Colonic mucosa (tissue), 4 donors: ENCODE measurements at regions not wholly inside any gene's neighbourhood (a gene's known extent, or its start where the extent isn't known, plus 50 kb on each side); places are given as distances from the start of the nearest gene placed in this dataset.

Experiments
- DNase-seq: peaks from one replicate; pipeline ENCODE4 v3.0.0-alpha.2; 2020
- H3K27ac ChIP-seq: fragments of 200-600 bp; one replicate; pipeline ENCODE4 v1.8.0; 2021
- H3K27me3 ChIP-seq: fragments of 200-600 bp; one replicate; pipeline ENCODE4 v1.8.0; 2021
- H3K36me3 ChIP-seq: fragments of 200-600 bp; one replicate; pipeline ENCODE4 v1.8.0; 2021
- H3K4me1 ChIP-seq: fragments of 200-600 bp; one replicate; pipeline ENCODE4 v1.8.0; 2021; ENCODE audit warnings: mild to moderate bottlenecking
- H3K4me3 ChIP-seq: fragments of 200-600 bp; one replicate; pipeline ENCODE4 v1.8.0; 2021
- H3K9ac ChIP-seq, 2 donors: one replicate each; pipeline ENCODE4 v1.7.0; 2013; ENCODE audit warnings: control low read depth in 2 of 2, low read depth in 2 of 2, low read length in 2 of 2
- H3K9me3 ChIP-seq: fragments of 200-600 bp; one replicate; pipeline ENCODE4 v1.8.0; 2021
- intact Hi-C: fragments of 100-400 bp; cut with DNase I; formaldehyde crosslinking; loops from one replicate; pipeline ENCODE4 v1.14.1; 2022
- TF ChIP-seq, protein P1 (sequence below): fragments of 200-600 bp; IDR thresholded peaks from one replicate; pipeline ENCODE4 v1.8.0; 2022; ENCODE audit warnings: antibody characterized with exemption, mild to moderate bottlenecking
- donor health status: healthy.
- donor health status: DM: no; HTN: no; CAD: no.
- donor health status: DM: no; HTN: no; CAD: no.

DNA sequence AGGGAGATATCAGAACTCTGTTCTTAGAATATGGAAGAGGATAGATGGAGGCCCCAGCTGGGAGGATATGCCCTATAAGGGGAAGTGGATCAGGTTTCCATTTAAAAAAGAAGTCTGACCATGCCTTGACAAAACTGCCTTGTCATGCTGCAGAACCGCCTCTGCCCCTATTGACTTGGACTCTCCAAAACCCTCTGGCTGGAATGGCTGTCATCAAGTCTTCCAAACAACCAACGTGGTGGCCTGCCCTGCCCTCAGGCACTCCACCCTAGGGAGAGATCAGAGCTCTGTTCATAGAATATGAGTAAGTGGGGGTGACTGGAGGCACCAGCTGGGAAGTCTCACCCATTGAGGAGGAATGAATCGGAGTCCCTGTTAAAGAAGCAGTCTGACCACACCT, 114.9 kb downstream of the VSIG4 start:
- Histone ChIP-seq H3K4me1 (no peaks in the 10 kb centered on the region), H3K27me3 (no peaks in the 10 kb centered on the region), H3K36me3 (no peaks in the 10 kb centered on the region), H3K9ac (no peak overlapping the region), H3K9me3 (no peaks in the 10 kb centered on the region), H3K4me3 (no peak overlapping the region), H3K27ac (no peak overlapping the region)
- TF ChIP-seq, protein P1, sequence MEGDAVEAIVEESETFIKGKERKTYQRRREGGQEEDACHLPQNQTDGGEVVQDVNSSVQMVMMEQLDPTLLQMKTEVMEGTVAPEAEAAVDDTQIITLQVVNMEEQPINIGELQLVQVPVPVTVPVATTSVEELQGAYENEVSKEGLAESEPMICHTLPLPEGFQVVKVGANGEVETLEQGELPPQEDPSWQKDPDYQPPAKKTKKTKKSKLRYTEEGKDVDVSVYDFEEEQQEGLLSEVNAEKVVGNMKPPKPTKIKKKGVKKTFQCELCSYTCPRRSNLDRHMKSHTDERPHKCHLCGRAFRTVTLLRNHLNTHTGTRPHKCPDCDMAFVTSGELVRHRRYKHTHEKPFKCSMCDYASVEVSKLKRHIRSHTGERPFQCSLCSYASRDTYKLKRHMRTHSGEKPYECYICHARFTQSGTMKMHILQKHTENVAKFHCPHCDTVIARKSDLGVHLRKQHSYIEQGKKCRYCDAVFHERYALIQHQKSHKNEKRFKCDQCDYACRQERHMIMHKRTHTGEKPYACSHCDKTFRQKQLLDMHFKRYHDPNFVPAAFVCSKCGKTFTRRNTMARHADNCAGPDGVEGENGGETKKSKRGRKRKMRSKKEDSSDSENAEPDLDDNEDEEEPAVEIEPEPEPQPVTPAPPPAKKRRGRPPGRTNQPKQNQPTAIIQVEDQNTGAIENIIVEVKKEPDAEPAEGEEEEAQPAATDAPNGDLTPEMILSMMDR: no peak
- intact Hi-C loops: no loop called here
- DNase-seq: no peak

GRCh38 chrX:65921363-65921762, 118.5 kb downstream of the VSIG4 start:
- Histone ChIP-seq H3K4me3 (no peak overlapping the region), H3K9ac (no peak overlapping the region), H3K36me3 (no peaks in the 10 kb centered on the region), H3K9me3 (no peaks in the 10 kb centered on the region), H3K4me1 (no peaks in the 10 kb centered on the region), H3K27ac (no peak overlapping the region), H3K27me3 (no peaks in the 10 kb centered on the region)
- DNase-seq: no peak
- intact Hi-C loops: no loop called here
- TF ChIP-seq, protein P1: no peak

DNA sequence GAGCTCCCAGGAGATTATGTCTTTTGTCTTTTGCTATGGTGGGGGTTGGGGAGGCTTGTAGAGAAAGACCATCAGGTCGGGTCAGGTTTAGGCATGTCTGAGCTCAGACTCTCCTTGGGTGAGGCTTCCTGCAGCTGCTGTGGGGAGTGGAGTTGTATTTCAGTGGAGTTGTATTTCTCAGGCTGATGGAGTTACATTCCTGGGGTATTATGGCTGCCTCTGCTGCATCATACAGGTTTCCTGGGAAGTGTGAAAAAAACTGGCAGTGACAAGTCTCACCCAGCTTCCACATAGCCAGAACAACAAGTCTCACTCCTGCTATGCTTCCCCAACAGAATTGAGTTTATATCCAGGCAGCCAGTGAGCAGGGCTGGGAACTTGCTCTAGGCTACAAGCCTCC, 119.3 kb downstream of the VSIG4 start:
- intact Hi-C loops: no loop called here
- no peak overlapping the region for H3K27ac ChIP-seq

DNA sequence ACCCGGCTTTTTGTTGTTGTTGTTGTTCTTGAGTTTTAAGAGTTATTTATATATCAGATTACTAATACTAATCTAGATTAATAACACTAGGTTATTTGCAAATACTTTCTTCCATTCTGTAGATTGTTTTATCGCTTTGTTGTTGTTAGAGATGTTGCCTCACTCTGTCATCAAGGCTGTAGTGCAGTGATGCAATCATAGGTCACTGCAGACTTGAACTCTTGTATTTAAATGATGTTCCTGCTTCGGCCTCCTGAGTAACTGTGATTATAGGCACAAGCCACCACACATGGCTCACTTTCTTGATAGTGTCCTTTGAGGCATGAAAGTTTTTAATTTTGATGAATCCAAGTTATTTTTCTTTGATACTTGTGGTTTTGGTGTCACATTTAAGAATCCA, 129.0 kb downstream of the VSIG4 start:
- no peak for DNase-seq
- TF ChIP-seq, protein P1: no peak
- no peaks in the 10 kb centered on the region for H3K27me3 ChIP-seq
- no peaks in the 10 kb centered on the region for H3K36me3 ChIP-seq
- H3K4me3 ChIP-seq: no peak overlapping the region
- no peaks in the 10 kb centered on the region for H3K4me1 ChIP-seq
- no peaks in the 10 kb centered on the region for H3K9me3 ChIP-seq
- no peak overlapping the region for H3K9ac ChIP-seq
- no peak overlapping the region for H3K27ac ChIP-seq
- intact Hi-C loops: no loop called here

More for the DNA sequence above, 119.3 kb downstream of the VSIG4 start:
- Histone ChIP-seq H3K36me3 (no peaks in the 10 kb centered on the region), H3K4me3 (no peak overlapping the region), H3K9ac (no peak overlapping the region), H3K4me1 (no peaks in the 10 kb centered on the region), H3K9me3 (no peaks in the 10 kb centered on the region), H3K27me3 (no peaks in the 10 kb centered on the region)
- no peak for DNase-seq
- TF ChIP-seq, protein P1: no peak

DNA sequence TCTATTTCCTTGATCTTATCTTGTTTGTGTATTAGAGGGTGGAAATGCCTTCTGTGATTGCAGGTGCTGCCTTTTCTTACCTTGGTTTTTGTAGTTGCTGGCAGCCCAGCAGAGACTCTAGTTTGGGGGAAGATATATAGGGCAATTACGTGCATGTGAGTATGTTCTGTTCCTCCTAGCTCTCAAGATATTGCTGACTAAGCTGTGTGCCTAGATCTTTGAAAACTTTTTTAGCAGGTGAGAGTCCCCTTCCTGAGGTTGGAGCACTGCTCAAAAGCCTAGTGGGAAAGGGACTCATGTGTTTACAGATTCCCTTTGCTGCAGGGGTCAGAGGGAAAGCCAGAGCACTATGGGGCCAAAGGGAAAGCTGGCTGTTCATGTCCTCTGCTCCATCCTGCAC, 136.1 kb downstream of the VSIG4 start:
- no peaks in the 10 kb centered on the region for H3K9me3 ChIP-seq
- H3K4me1 ChIP-seq: no peaks in the 10 kb centered on the region
- no peak overlapping the region for H3K9ac ChIP-seq
- no peaks in the 10 kb centered on the region for H3K36me3 ChIP-seq
- no peak for DNase-seq
- H3K4me3 ChIP-seq: no peak overlapping the region
- TF ChIP-seq, protein P1: no peak
- intact Hi-C loops: no loop called here
- H3K27me3 ChIP-seq: no peaks in the 10 kb centered on the region
- no peak overlapping the region for H3K27ac ChIP-seq

DNA sequence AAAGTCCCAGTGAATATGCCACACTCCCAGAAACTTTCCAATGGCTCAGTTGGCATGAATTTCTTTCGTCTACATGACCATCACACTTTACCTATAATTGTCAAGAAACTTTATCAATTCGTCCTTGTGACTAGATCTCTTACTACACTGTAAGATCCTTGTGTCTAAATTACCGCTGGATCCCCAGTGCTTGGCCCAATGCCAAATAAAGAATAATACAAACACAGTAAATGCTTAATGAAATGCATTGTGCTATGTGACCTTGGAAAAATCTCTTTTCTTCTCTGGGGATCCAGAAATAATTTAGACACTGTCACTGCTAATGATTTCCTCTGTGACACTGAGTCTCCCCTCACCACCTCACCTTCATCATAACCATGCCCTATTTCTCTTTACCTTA, 137.9 kb downstream of the VSIG4 start:
- H3K4me1 ChIP-seq: no peaks in the 10 kb centered on the region
- no peak overlapping the region for H3K27ac ChIP-seq
- no peak overlapping the region for H3K4me3 ChIP-seq
- DNase-seq: no peak
- no peaks in the 10 kb centered on the region for H3K36me3 ChIP-seq
- H3K27me3 ChIP-seq: no peaks in the 10 kb centered on the region
- TF ChIP-seq, protein P1: no peak
- no peak overlapping the region for H3K9ac ChIP-seq
- intact Hi-C loops: no loop called here
- H3K9me3 ChIP-seq: no peaks in the 10 kb centered on the region
